ENCODE measurements at regions not wholly inside any gene's neighbourhood (a gene's known extent, or its start where the extent isn't known, plus 50 kb on each side); places are given as distances from the start of the nearest gene placed in this dataset.

- no peak overlapping the region for H3K27ac Mint-ChIP-seq (ENCODE audit: low read depth, unreplicated experiment)
- POLR2A ChIA-PET, result no interaction called here
- H3K9me3 Mint-ChIP-seq (ENCODE audit: unreplicated experiment), result peaks cover 23% of the 10 kb centered on the region
- no peak for TF ChIP-seq CTCF (IDR thresholded peaks at IDR 0.05; ENCODE audit: unreplicated experiment)
- intact Hi-C loops (cut with micrococcal nuclease), result no loop called here
- CTCF ChIA-PET, result no interaction called here
- no TSS peak for BruUV-seq (replicated peaks)
- H3K4me3 Mint-ChIP-seq (ENCODE audit: unreplicated experiment), result no peak overlapping the region
- no peaks in the 10 kb centered on the region for H3K4me1 Mint-ChIP-seq (ENCODE audit: insufficient read depth, unreplicated experiment)
- no peak for DNase-seq (ENCODE audit: unreplicated experiment)
- H3K36me3 Mint-ChIP-seq (ENCODE audit: insufficient read depth, unreplicated experiment), result no peaks in the 10 kb centered on the region
- H3K27me3 Mint-ChIP-seq (ENCODE audit: insufficient read depth, unreplicated experiment), result no peaks in the 10 kb centered on the region
Measured at GRCh38 chr2:116842164-116842563, 972.3 kb upstream of the DDX18 start.

GRCh38 chr2:116859708-116860107 lies 954.8 kb upstream of the DDX18 start:
- Mint-ChIP-seq H3K27ac (ENCODE audit: low read depth, unreplicated experiment) (no peak overlapping the region), H3K36me3 (ENCODE audit: insufficient read depth, unreplicated experiment) (no peaks in the 10 kb centered on the region), H3K9me3 (ENCODE audit: unreplicated experiment) (peaks cover 12% of the 10 kb centered on the region), H3K4me3 (ENCODE audit: unreplicated experiment) (no peak overlapping the region), H3K27me3 (ENCODE audit: insufficient read depth, unreplicated experiment) (no peaks in the 10 kb centered on the region), H3K4me1 (ENCODE audit: insufficient read depth, unreplicated experiment) (no peaks in the 10 kb centered on the region)
- no peak for DNase-seq (ENCODE audit: unreplicated experiment)
- intact Hi-C loops (cut with micrococcal nuclease), result no loop called here
- POLR2A ChIA-PET, result no interaction called here
- BruUV-seq (replicated peaks), result no TSS peak
- CTCF ChIA-PET, result interaction anchor here (0.7 kb wide), 1 partner anchor 83 kb away, joined by 3 read pairs; no protein-coding TSS in a partner anchor
- no peak for TF ChIP-seq CTCF (IDR thresholded peaks at IDR 0.05; ENCODE audit: unreplicated experiment)

- Mint-ChIP-seq H3K4me3 (ENCODE audit: unreplicated experiment) (no peak overlapping the region), H3K4me1 (ENCODE audit: insufficient read depth, unreplicated experiment) (no peaks in the 10 kb centered on the region), H3K27me3 (ENCODE audit: insufficient read depth, unreplicated experiment) (no peaks in the 10 kb centered on the region), H3K36me3 (ENCODE audit: insufficient read depth, unreplicated experiment) (no peaks in the 10 kb centered on the region), H3K9me3 (ENCODE audit: unreplicated experiment) (peaks cover 18% of the 10 kb centered on the region), H3K27ac (ENCODE audit: low read depth, unreplicated experiment) (no peak overlapping the region)
- TF ChIP-seq CTCF (IDR thresholded peaks at IDR 0.05; ENCODE audit: unreplicated experiment), result no peak
- POLR2A ChIA-PET, result no interaction called here
- CTCF ChIA-PET, result no interaction called here
- DNase-seq (ENCODE audit: unreplicated experiment), result no peak
- intact Hi-C loops (cut with micrococcal nuclease), result no loop called here
- no TSS peak for BruUV-seq (replicated peaks)
Measured at GRCh38 chr2:116874021-116874420, 940.5 kb upstream of the DDX18 start.

GRCh38 chr2:116877274-116877673 lies 937.2 kb upstream of the DDX18 start:
- CTCF ChIA-PET, result interaction anchor here (0.5 kb wide), 1 partner anchor 9 kb away, joined by 3 read pairs; no protein-coding TSS in a partner anchor
- no TSS peak for BruUV-seq (replicated peaks)
- POLR2A ChIA-PET, result no interaction called here
- H3K27ac Mint-ChIP-seq (ENCODE audit: low read depth, unreplicated experiment), result no peak overlapping the region
- H3K4me3 Mint-ChIP-seq (ENCODE audit: unreplicated experiment), result no peak overlapping the region
- no peaks in the 10 kb centered on the region for H3K36me3 Mint-ChIP-seq (ENCODE audit: insufficient read depth, unreplicated experiment)
- H3K9me3 Mint-ChIP-seq (ENCODE audit: unreplicated experiment), result peaks cover 14% of the 10 kb centered on the region
- H3K4me1 Mint-ChIP-seq (ENCODE audit: insufficient read depth, unreplicated experiment), result no peaks in the 10 kb centered on the region
- DNase-seq (ENCODE audit: unreplicated experiment), result no peak
- intact Hi-C loops (cut with micrococcal nuclease), result no loop called here
- no peaks in the 10 kb centered on the region for H3K27me3 Mint-ChIP-seq (ENCODE audit: insufficient read depth, unreplicated experiment)
- no peak for TF ChIP-seq CTCF (IDR thresholded peaks at IDR 0.05; ENCODE audit: unreplicated experiment)
